Ovary (tissue), 3 donors: ENCODE measurements at regions not wholly inside any gene's neighbourhood (a gene's known extent, or its start where the extent isn't known, plus 50 kb on each side); places are given as distances from the start of the nearest gene placed in this dataset.

Experiments
- POLR2A ChIP-seq: fragments of 450-650 bp; IDR thresholded peaks from one replicate; pipeline ENCODE4 v1.6.1; 2017; ENCODE audit warnings: antibody characterized with exemption, mild to moderate bottlenecking, moderate library complexity
- TF ChIP-seq, protein P1 (sequence below), 3 donors: fragments of 450-650 bp in 2 of 3; fragments of 200-600 bp in 1 of 3; IDR thresholded peaks; one replicate each; pipeline versions ENCODE4 v1.5.1 to v1.8.0; 2016 to 2022; ENCODE audit warnings: antibody characterized with exemption in 3 of 3, mild to moderate bottlenecking in 1 of 3
- donor health status: DM: no; HTN: no; CAD: no.

DNA sequence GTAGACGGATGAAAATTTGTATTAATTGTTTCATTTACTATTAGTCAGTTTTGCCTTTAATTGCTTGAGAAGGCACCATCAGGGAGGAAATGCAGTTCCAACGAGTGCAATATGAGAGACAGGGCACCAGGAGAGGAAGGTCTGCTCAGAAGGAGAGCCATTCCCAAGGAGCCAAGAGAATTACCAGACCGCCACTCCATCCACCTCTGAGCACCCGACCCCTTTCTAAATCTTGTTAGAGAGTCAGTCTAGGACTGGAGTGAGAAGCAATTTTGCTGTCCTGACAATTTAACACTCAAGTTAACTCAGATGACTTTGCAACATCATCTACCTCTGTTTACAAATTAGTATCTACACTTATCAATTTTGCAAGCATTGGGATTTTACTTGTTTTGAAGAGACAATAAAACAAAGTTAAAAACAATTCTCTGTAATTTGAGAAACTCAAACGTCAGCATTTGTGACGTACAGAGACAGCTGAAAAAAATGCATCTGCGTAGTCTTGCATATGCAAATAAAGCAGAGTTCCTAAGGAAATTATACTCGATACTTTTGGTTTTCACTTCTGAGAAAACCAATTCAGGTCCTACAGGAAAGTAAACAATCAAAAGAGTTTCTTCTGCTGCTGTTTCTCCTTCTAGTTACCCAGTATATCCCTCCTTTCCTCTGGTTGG, 1704.7 kb upstream of the TENM3 start:
- TF ChIP-seq, protein P1, sequence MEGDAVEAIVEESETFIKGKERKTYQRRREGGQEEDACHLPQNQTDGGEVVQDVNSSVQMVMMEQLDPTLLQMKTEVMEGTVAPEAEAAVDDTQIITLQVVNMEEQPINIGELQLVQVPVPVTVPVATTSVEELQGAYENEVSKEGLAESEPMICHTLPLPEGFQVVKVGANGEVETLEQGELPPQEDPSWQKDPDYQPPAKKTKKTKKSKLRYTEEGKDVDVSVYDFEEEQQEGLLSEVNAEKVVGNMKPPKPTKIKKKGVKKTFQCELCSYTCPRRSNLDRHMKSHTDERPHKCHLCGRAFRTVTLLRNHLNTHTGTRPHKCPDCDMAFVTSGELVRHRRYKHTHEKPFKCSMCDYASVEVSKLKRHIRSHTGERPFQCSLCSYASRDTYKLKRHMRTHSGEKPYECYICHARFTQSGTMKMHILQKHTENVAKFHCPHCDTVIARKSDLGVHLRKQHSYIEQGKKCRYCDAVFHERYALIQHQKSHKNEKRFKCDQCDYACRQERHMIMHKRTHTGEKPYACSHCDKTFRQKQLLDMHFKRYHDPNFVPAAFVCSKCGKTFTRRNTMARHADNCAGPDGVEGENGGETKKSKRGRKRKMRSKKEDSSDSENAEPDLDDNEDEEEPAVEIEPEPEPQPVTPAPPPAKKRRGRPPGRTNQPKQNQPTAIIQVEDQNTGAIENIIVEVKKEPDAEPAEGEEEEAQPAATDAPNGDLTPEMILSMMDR (IDR thresholded peaks at IDR 0.05), result no peak
- no peak for TF ChIP-seq POLR2A
